ENCODE measurements at regions not wholly inside any gene's neighbourhood (a gene's known extent, or its start where the extent isn't known, plus 50 kb on each side); places are given as distances from the start of the nearest gene placed in this dataset.

- no peak for DNase-seq
- H3K4me1 ChIP-seq (ENCODE audit: insufficient read depth, low read length), result no peaks in the 10 kb centered on the region
- WGBS (ENCODE audit: extremely low coverage, insufficient read length, low lambda C conversion rate), result no CpG with 5 or more reads among the region's 1 CpG
- H3K4me3 Mint-ChIP-seq, result no peak overlapping the region
- H2BK120ac ChIP-seq (ENCODE audit: low read depth, low read length, poor library complexity, severe bottlenecking), result no peak overlapping the region
- H3K56ac ChIP-seq (ENCODE audit: insufficient read length, low read depth, low read length), result no peak overlapping the region
- H3K27me3 ChIP-seq (ENCODE audit: insufficient read depth, low read length), result no peaks in the 10 kb centered on the region
- no peak overlapping the region for H3K4ac ChIP-seq (ENCODE audit: low read depth, low read length)
- no peak overlapping the region for H3K27ac ChIP-seq (ENCODE audit: insufficient read length, low read depth, low read length)
- H3K9me3 Mint-ChIP-seq, result peaks cover 0 to 3% of the 10 kb centered on the region in 2 experiments; a peak in 2 of 5 replicates
- no peak overlapping the region for H4K91ac ChIP-seq (ENCODE audit: insufficient read length, low read depth, low read length)
- H3K4me1 Mint-ChIP-seq, result peaks cover 0 to 3% of the 10 kb centered on the region in 2 experiments; a peak in 2 of 4 replicates
- no peak overlapping the region for H4K8ac ChIP-seq (replicated peaks; ENCODE audit: insufficient read length, low read depth, low read length)
- no peak overlapping the region for H2BK12ac ChIP-seq (ENCODE audit: insufficient read length, low read depth, low read length)
- no peak overlapping the region for H2AK5ac ChIP-seq (ENCODE audit: insufficient read length, low read length)
- H2BK5ac ChIP-seq (ENCODE audit: insufficient read length, low read length), result no peak overlapping the region
- H4K5ac ChIP-seq (ENCODE audit: insufficient read length, low read depth, low read length), result no peak overlapping the region
- H2AFZ ChIP-seq (ENCODE audit: low read length), result no peak overlapping the region
- H3T11ph ChIP-seq (ENCODE audit: low read length), result no peak overlapping the region
- H3K79me1 ChIP-seq (ENCODE audit: insufficient read depth, low read depth, low read length, poor library complexity, severe bottlenecking), result no peaks in the 10 kb centered on the region
- H3K23ac ChIP-seq (ENCODE audit: insufficient read length, low read depth, low read length), result no peak overlapping the region
- H2BK20ac ChIP-seq (ENCODE audit: low read depth, low read length, poor library complexity, severe bottlenecking), result no peak overlapping the region
- H3K23me2 ChIP-seq (ENCODE audit: insufficient read length, low read depth, low read length, poor library complexity, severe bottlenecking), result no peaks in the 10 kb centered on the region
- H3K14ac ChIP-seq (ENCODE audit: insufficient read depth, low read length), result no peak overlapping the region
- H3K4me2 ChIP-seq (ENCODE audit: insufficient read depth, insufficient read length, low read length), result no peak overlapping the region
- H2BK15ac ChIP-seq (ENCODE audit: low read depth, low read length), result no peak overlapping the region
- H3K27ac Mint-ChIP-seq, result peak overlapping the region in 1 of 3 experiments; percentile 49; a peak in 1 of 7 replicates
- no peak overlapping the region for H3K18ac ChIP-seq (ENCODE audit: insufficient read length, low read depth, low read length)
- no peaks in the 10 kb centered on the region for H3K9me3 ChIP-seq (ENCODE audit: control insufficient read depth, low read depth, low read length)
- no peaks in the 10 kb centered on the region for H3K79me2 ChIP-seq (ENCODE audit: insufficient read depth, low read length)
- TF ChIP-seq CTCF (conservative IDR thresholded peaks at IDR 0.05), result no peak
- no peaks in the 10 kb centered on the region; a peak in 1 of 7 replicates for H3K36me3 Mint-ChIP-seq (ENCODE audit: insufficient read depth in 1 of 3, low read depth in 3 of 3)
- no peaks in the 10 kb centered on the region for H4K20me1 ChIP-seq (ENCODE audit: control insufficient read depth, insufficient read depth, insufficient read length)
- no peak overlapping the region for H3K9ac ChIP-seq (ENCODE audit: extremely low read depth, insufficient read length, low read length)
- H3K27me3 Mint-ChIP-seq (ENCODE audit: low read depth), result no peaks in the 10 kb centered on the region
Observed at GRCh38 chr18:53798516-53798915, 426.0 kb downstream of the MBD2 start.

All from H9 (cell line).